SK-N-SH treated with all-trans-retinoic acid at 6 μM for 48 hours (cell line): ENCODE measurements at regions not wholly inside any gene's neighbourhood (a gene's known extent, or its start where the extent isn't known, plus 50 kb on each side); places are given as distances from the start of the nearest gene placed in this dataset.

Experiments used
- ATAC-seq: fragments of 200-7000 bp; cut with Tn5 transposase; 3 replicates; pipeline ENCODE4 v1.9.1; 2020; ENCODE audit warnings: mild to moderate bottlenecking, moderate library complexity
- ARNTL ChIP-seq: fragments of 450-650 bp; formaldehyde crosslinking; IDR thresholded peaks from 2 replicates; pipeline ENCODE4 v1.5.0; 2020; ENCODE audit warnings: low read depth, mild to moderate bottlenecking, moderate library complexity, borderline replicate concordance
- CSDC2 ChIP-seq: fragments of 250-450 bp; sonication (Bioruptor Pico); IDR thresholded peaks from 2 replicates; pipeline ENCODE4 v1.5.0; 2020; ENCODE audit warnings: mild to moderate bottlenecking, moderate library complexity
- ESRRG ChIP-seq: fragments of 250-450 bp; sonication (Bioruptor Pico); IDR thresholded peaks from 2 replicates; pipeline ENCODE4 v1.6.1; 2021; ENCODE audit warnings: mild to moderate bottlenecking
- GLIS3 ChIP-seq: fragments of 250-450 bp; sonication (Bioruptor Pico); IDR thresholded peaks from 2 replicates; pipeline ENCODE4 v1.5.0; 2020; ENCODE audit warnings: mild to moderate bottlenecking, moderate library complexity
- ISL1 ChIP-seq: fragments of 250-450 bp; sonication (Bioruptor Pico); IDR thresholded peaks from 2 replicates; pipeline ENCODE4 v2.1.2; 2022; ENCODE audit warnings: mild to moderate bottlenecking, moderate library complexity
- OSR1 ChIP-seq: fragments of 250-450 bp; sonication (Bioruptor Pico); IDR thresholded peaks from 2 replicates; pipeline ENCODE4 v1.8.0; 2022; ENCODE audit warnings: moderate library complexity, mild to moderate bottlenecking, inconsistent platforms
- PATZ1 ChIP-seq: fragments of 250-450 bp; sonication (Bioruptor Pico); IDR thresholded peaks from 2 replicates; pipeline ENCODE4 v1.8.0; 2020; ENCODE audit warnings: mild to moderate bottlenecking, moderate library complexity, borderline replicate concordance
- POU6F1 ChIP-seq: fragments of 250-450 bp; sonication (Bioruptor Pico); IDR thresholded peaks from 2 replicates; pipeline ENCODE4 v1.8.0; 2021; ENCODE audit warnings: low read depth, mild to moderate bottlenecking, moderate library complexity, borderline replicate concordance
- PPARA ChIP-seq: fragments of 250-450 bp; sonication (Bioruptor Pico); IDR thresholded peaks from 2 replicates; pipeline ENCODE4 v1.5.0; 2020; ENCODE audit warnings: mild to moderate bottlenecking, borderline replicate concordance
- RARB ChIP-seq: fragments of 250-450 bp; sonication (Bioruptor Pico); IDR thresholded peaks from 2 replicates; pipeline ENCODE4 v1.8.0; 2021; ENCODE audit warnings: mild to moderate bottlenecking, moderate library complexity
- TOX ChIP-seq: fragments of 250-450 bp; sonication (Bioruptor Pico); IDR thresholded peaks from 2 replicates; pipeline ENCODE4 v1.8.0; 2021; ENCODE audit warnings: mild to moderate bottlenecking, moderate library complexity, borderline replicate concordance
- ZC3H10 ChIP-seq: fragments of 250-450 bp; sonication (Bioruptor Pico); IDR thresholded peaks from 2 replicates; pipeline ENCODE4 v1.5.1; 2021; ENCODE audit warnings: mild to moderate bottlenecking, moderate library complexity
- ZFP3 ChIP-seq: fragments of 250-450 bp; sonication (Bioruptor Pico); IDR thresholded peaks from 2 replicates; pipeline ENCODE4 v1.5.0; 2020; ENCODE audit warnings: mild to moderate bottlenecking, moderate library complexity
- ZFP30 ChIP-seq: fragments of 450-650 bp; formaldehyde crosslinking; IDR thresholded peaks from 2 replicates; pipeline ENCODE4 v1.5.0; 2022; ENCODE audit warnings: mild to moderate bottlenecking, moderate library complexity
- ZNF565 ChIP-seq: fragments of 450-650 bp; formaldehyde crosslinking; conservative IDR thresholded peaks from 2 replicates; pipeline ENCODE4 v1.5.0; 2020; ENCODE audit warnings: low read depth, mild to moderate bottlenecking, moderate library complexity
- ZNF70 ChIP-seq: fragments of 450-650 bp; formaldehyde crosslinking; IDR thresholded peaks from 2 replicates; pipeline ENCODE4 v1.5.0; 2020; ENCODE audit warnings: mild to moderate bottlenecking, moderate library complexity
- ZNF8 ChIP-seq: fragments of 450-650 bp; formaldehyde crosslinking; IDR thresholded peaks from 2 replicates; pipeline ENCODE4 v1.5.0; 2020; ENCODE audit warnings: mild to moderate bottlenecking, moderate library complexity
- TF ChIP-seq, protein P1 (sequence below): fragments of 250-450 bp; sonication (Bioruptor Pico); IDR thresholded peaks from 2 replicates; pipeline ENCODE4 v1.5.0; 2020; ENCODE audit warnings: mild to moderate bottlenecking, moderate library complexity
- TF ChIP-seq, protein P2 (sequence below): fragments of 250-450 bp; sonication (Bioruptor Pico); IDR thresholded peaks from 2 replicates; pipeline ENCODE4 v1.5.1; 2020; ENCODE audit warnings: low read depth, mild to moderate bottlenecking, moderate library complexity
- TF ChIP-seq, protein P3 (sequence below): fragments of 250-450 bp; sonication (Bioruptor Pico); IDR thresholded peaks from 2 replicates; pipeline ENCODE4 v1.5.1; 2021; ENCODE audit warnings: mild to moderate bottlenecking, moderate library complexity

DNA sequence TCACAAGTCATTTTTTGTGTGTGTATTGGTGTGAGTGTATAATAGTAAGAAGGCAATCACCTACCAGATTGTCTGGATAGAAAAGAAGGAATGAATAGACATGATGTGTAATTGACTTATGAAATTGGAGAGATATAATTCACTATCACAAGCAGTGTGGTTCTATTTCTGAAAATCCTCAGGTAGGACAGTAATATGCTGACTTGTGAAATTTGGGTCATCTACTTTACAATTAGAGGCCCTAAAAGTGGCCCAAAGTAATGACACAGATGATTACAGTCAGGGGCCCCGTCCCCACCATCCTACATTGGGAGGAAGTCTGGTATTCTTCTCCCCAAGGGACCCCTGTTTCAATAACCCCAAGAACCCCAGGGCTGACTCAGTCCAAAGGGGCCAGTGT is 73.6 kb upstream of the SELENOK start:
- TF ChIP-seq ZC3H10 (CRISPR knock-in tag) (no peak), OSR1 (CRISPR knock-in tag) (no peak)
- no peak for ATAC-seq

DNA sequence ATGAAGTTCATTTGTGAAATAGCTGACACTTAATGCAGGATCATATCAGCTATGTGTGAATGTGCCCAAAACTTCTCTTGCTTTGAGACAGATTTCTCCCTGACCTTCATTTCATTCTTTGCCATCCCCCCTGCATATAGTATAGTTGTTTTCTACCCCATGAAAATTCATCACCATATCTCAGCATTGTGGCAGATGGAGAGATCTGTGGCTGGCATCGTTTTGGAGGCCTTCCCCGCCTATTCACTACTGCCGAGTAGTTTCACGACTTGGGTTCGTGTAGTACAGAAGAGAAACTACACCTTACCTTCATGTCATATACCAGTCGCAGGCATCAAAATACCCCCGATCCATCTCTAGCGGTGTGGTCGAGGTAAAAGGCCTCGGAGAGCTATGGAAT is 66.2 kb upstream of the SELENOK start:
- TF ChIP-seq ZNF70 (CRISPR knock-in tag) = no peak
- no peak for TF ChIP-seq ZNF565 (CRISPR knock-in tag)
- no peak for TF ChIP-seq CSDC2
- TF ChIP-seq ISL1 (CRISPR knock-in tag) = no peak
- no peak for TF ChIP-seq PATZ1 (CRISPR knock-in tag)
- TF ChIP-seq ZNF8 (CRISPR knock-in tag) = no peak
- TF ChIP-seq TOX (CRISPR knock-in tag) = no peak
- TF ChIP-seq, protein P1, sequence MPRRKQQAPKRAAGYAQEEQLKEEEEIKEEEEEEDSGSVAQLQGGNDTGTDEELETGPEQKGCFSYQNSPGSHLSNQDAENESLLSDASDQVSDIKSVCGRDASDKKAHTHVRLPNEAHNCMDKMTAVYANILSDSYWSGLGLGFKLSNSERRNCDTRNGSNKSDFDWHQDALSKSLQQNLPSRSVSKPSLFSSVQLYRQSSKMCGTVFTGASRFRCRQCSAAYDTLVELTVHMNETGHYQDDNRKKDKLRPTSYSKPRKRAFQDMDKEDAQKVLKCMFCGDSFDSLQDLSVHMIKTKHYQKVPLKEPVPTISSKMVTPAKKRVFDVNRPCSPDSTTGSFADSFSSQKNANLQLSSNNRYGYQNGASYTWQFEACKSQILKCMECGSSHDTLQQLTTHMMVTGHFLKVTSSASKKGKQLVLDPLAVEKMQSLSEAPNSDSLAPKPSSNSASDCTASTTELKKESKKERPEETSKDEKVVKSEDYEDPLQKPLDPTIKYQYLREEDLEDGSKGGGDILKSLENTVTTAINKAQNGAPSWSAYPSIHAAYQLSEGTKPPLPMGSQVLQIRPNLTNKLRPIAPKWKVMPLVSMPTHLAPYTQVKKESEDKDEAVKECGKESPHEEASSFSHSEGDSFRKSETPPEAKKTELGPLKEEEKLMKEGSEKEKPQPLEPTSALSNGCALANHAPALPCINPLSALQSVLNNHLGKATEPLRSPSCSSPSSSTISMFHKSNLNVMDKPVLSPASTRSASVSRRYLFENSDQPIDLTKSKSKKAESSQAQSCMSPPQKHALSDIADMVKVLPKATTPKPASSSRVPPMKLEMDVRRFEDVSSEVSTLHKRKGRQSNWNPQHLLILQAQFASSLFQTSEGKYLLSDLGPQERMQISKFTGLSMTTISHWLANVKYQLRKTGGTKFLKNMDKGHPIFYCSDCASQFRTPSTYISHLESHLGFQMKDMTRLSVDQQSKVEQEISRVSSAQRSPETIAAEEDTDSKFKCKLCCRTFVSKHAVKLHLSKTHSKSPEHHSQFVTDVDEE (CRISPR knock-in tag) = no peak
- no peak for TF ChIP-seq ZC3H10 (CRISPR knock-in tag)
- no peak for TF ChIP-seq POU6F1
- TF ChIP-seq ZFP3 (CRISPR knock-in tag) = no peak
- no peak for TF ChIP-seq ARNTL (CRISPR knock-in tag)
- TF ChIP-seq, protein P2, sequence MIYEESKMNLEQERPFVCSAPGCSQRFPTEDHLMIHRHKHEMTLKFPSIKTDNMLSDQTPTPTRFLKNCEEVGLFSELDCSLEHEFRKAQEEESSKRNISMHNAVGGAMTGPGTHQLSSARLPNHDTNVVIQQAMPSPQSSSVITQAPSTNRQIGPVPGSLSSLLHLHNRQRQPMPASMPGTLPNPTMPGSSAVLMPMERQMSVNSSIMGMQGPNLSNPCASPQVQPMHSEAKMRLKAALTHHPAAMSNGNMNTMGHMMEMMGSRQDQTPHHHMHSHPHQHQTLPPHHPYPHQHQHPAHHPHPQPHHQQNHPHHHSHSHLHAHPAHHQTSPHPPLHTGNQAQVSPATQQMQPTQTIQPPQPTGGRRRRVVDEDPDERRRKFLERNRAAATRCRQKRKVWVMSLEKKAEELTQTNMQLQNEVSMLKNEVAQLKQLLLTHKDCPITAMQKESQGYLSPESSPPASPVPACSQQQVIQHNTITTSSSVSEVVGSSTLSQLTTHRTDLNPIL (CRISPR knock-in tag) = no peak
- TF ChIP-seq PPARA = no peak
- TF ChIP-seq, all 23 proteins: peak for 0

GRCh38 chr3:53956586-53956985 is 64.9 kb upstream of the SELENOK start:
- TF ChIP-seq ZNF70 (CRISPR knock-in tag) (no peak), PPARA (no peak), GLIS3 (CRISPR knock-in tag) (no peak), ZFP30 (CRISPR knock-in tag) (no peak), ESRRG (CRISPR knock-in tag) (no peak), ZNF565 (CRISPR knock-in tag) (no peak), POU6F1 (no peak), ARNTL (CRISPR knock-in tag) (no peak), PATZ1 (CRISPR knock-in tag) (no peak), ZNF8 (CRISPR knock-in tag) (no peak), RARB (no peak), ZFP3 (CRISPR knock-in tag) (no peak), ZC3H10 (CRISPR knock-in tag) (no peak)
- TF ChIP-seq, protein P3, sequence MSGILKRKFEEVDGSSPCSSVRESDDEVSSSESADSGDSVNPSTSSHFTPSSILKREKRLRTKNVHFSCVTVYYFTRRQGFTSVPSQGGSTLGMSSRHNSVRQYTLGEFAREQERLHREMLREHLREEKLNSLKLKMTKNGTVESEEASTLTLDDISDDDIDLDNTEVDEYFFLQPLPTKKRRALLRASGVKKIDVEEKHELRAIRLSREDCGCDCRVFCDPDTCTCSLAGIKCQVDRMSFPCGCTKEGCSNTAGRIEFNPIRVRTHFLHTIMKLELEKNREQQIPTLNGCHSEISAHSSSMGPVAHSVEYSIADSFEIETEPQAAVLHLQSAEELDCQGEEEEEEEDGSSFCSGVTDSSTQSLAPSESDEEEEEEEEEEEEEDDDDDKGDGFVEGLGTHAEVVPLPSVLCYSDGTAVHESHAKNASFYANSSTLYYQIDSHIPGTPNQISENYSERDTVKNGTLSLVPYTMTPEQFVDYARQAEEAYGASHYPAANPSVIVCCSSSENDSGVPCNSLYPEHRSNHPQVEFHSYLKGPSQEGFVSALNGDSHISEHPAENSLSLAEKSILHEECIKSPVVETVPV = no peak
- TF ChIP-seq, protein P1 (CRISPR knock-in tag) = no peak
- no peak for ATAC-seq

More for the DNA sequence above, 66.2 kb upstream of the SELENOK start:
- no peak for ATAC-seq
